Right lobe of liver (tissue), 6 donors: ENCODE measurements at regions not wholly inside any gene's neighbourhood (a gene's known extent, or its start where the extent isn't known, plus 50 kb on each side); places are given as distances from the start of the nearest gene placed in this dataset.

Experiments used
- ATAC-seq, 4 donors: fragments of 200-7000 bp; cut with Tn5 transposase; one replicate each; pipeline ENCODE4 v1.9.1; 2020; ENCODE audit warnings: mild to moderate bottlenecking in 4 of 4, moderate library complexity in 4 of 4
- DNase-seq, 3 donors: peaks; one replicate each; pipeline ENCODE4 v3.0.0-alpha.2; 2020
- H3K27ac ChIP-seq, 3 donors: fragments of 200-600 bp; one replicate each; pipeline ENCODE4 v1.8.0; 2022
- H3K27me3 ChIP-seq, 2 donors: fragments of 200-600 bp; one replicate each; pipeline ENCODE4 v1.8.0; 2022
- H3K36me3 ChIP-seq, 4 donors: fragments of 200-600 bp; sonication (generic) in 1 of 4; one replicate each; pipeline versions ENCODE4 v1.5.1 to v1.8.0; 2017 to 2022; ENCODE audit warnings: control low read depth in 1 of 4
- H3K4me1 ChIP-seq, 4 donors: fragments of 200-600 bp; sonication (generic) in 1 of 4; one replicate each; pipeline versions ENCODE4 v1.5.1 to v1.8.0; 2017 to 2022; ENCODE audit warnings: control low read depth in 1 of 4
- H3K4me3 ChIP-seq, 3 donors: fragments of 200-600 bp; one replicate each; pipeline ENCODE4 v1.8.0; 2022
- H3K9me3 ChIP-seq, 4 donors: fragments of 200-600 bp; sonication (generic) in 1 of 4; one replicate each; pipeline versions ENCODE4 v1.5.1 to v1.8.0; 2017 to 2022; ENCODE audit warnings: control low read depth in 1 of 4
- CTCF ChIP-seq, 4 donors: fragments of 200-600 bp in 3 of 4; fragments of 450-650 bp in 1 of 4; IDR thresholded peaks; one replicate each; pipeline versions ENCODE4 v1.5.1 to v1.8.0; 2016 to 2022; ENCODE audit warnings: antibody characterized with exemption in 4 of 4, mild to moderate bottlenecking in 2 of 4
- POLR2A ChIP-seq: fragments of 450-650 bp; IDR thresholded peaks from one replicate; pipeline ENCODE4 v1.6.1; 2017; ENCODE audit warnings: antibody characterized with exemption, mild to moderate bottlenecking
- WGBS: methylation state at CpG from one replicate; pipeline ENCODE4 v1.1.6; 2018; ENCODE audit warnings: low coverage, low lambda C conversion rate; ENCODE audit not compliant: insufficient coverage; ENCODE audit errors: missing lambda C conversion rate; 5-methylcytosine and 5-hydroxymethylcytosine counted together
- intact Hi-C, 2 donors: fragments of 100-400 bp; cut with DNase I; formaldehyde crosslinking; loops; one replicate each; pipeline versions ENCODE4 v1.11.2 to v1.14.1; 2022
- donor health status: DM: no; HTN: yes; CAD: no.
- donor health status: DM: no; HTN: no; CAD: no.
- donor health status: DM: no; HTN: no; CAD: no.
- donor health status: DM: no; HTN: yes; CAD: no.
- donor health status: DM: no; HTN: yes; CAD: no.

GRCh38 chr2:66704786-66705185 is 269.9 kb downstream of the MEIS1 start:
- ATAC-seq (no peak), DNase-seq (no peak)
- TF ChIP-seq CTCF (IDR thresholded peaks at IDR 0.05) (no peak), POLR2A (no peak)
- Histone ChIP-seq H3K27me3 (no peaks in the 10 kb centered on the region), H3K4me1 (no peaks in the 10 kb centered on the region), H3K36me3 (no peaks in the 10 kb centered on the region), H3K27ac (no peak overlapping the region), H3K4me3 (no peak overlapping the region), H3K9me3 (no peaks in the 10 kb centered on the region)
- intact Hi-C loops: no loop called here

GRCh38 chr2:66714610-66715009 is 279.7 kb downstream of the MEIS1 start:
- no peaks in the 10 kb centered on the region for H3K27me3 ChIP-seq
- DNase-seq (no peak), ATAC-seq (no peak)
- intact Hi-C loops: no loop called here
- H3K27ac ChIP-seq: no peak overlapping the region
- no peak for TF ChIP-seq POLR2A
- no peak for TF ChIP-seq CTCF (IDR thresholded peaks at IDR 0.05)
- no peaks in the 10 kb centered on the region for H3K4me1 ChIP-seq
- WGBS: 50% methylated on average over 1 of the region's 1 CpG
- no peak overlapping the region for H3K4me3 ChIP-seq
- H3K36me3 ChIP-seq: no peaks in the 10 kb centered on the region
- H3K9me3 ChIP-seq: no peaks in the 10 kb centered on the region

- no peak for DNase-seq
- no peaks in the 10 kb centered on the region for H3K4me1 ChIP-seq
- ATAC-seq: no peak
- H3K36me3 ChIP-seq: no peaks in the 10 kb centered on the region
- H3K27me3 ChIP-seq: no peaks in the 10 kb centered on the region
- H3K9me3 ChIP-seq: no peaks in the 10 kb centered on the region
- intact Hi-C loops: no loop called here
- H3K27ac ChIP-seq: no peak overlapping the region
- H3K4me3 ChIP-seq: no peak overlapping the region
- no peak for TF ChIP-seq POLR2A
- no peak for TF ChIP-seq CTCF (IDR thresholded peaks at IDR 0.05)
- 41% methylated on average over 5 of the region's 5 CpGs for WGBS
These were observed 282.4 kb downstream of the MEIS1 start for GRCh38 chr2:66717218-66717905.

GRCh38 chr2:66717973-66718372 is 283.0 kb downstream of the MEIS1 start:
- Histone ChIP-seq H3K4me1 (no peaks in the 10 kb centered on the region), H3K4me3 (no peak overlapping the region), H3K36me3 (no peaks in the 10 kb centered on the region), H3K27ac (no peak overlapping the region), H3K27me3 (no peaks in the 10 kb centered on the region), H3K9me3 (no peaks in the 10 kb centered on the region)
- TF ChIP-seq CTCF (IDR thresholded peaks at IDR 0.05): no peak
- TF ChIP-seq POLR2A: no peak
- ATAC-seq: no peak
- WGBS: 45% methylated on average over 4 of the region's 4 CpGs
- DNase-seq: no peak
- intact Hi-C loops: no loop called here

GRCh38 chr2:66721776-66722175 is 286.9 kb downstream of the MEIS1 start:
- Histone ChIP-seq H3K4me1 (no peaks in the 10 kb centered on the region), H3K27me3 (no peaks in the 10 kb centered on the region), H3K36me3 (no peaks in the 10 kb centered on the region), H3K27ac (no peak overlapping the region), H3K4me3 (no peak overlapping the region), H3K9me3 (no peaks in the 10 kb centered on the region)
- ATAC-seq (no peak), DNase-seq (no peak)
- intact Hi-C loops: no loop called here
- WGBS: 55% methylated on average over 1 of the region's 1 CpG
- TF ChIP-seq CTCF (IDR thresholded peaks at IDR 0.05) (no peak), POLR2A (no peak)
